ENCODE measurements at regions not wholly inside any gene's neighbourhood (a gene's known extent, or its start where the extent isn't known, plus 50 kb on each side); places are given as distances from the start of the nearest gene placed in this dataset.

GRCh38 chr10:105921348-105921747, 1243.2 kb downstream of the SORCS1 start:
- TF ChIP-seq CTCF (IDR thresholded peaks at IDR 0.05) (no peak), ZFX (IDR thresholded peaks at IDR 0.05; ENCODE audit: borderline replicate concordance) (no peak)
- no peak overlapping the region for H3K27ac ChIP-seq

- no peak overlapping the region for H3K27ac ChIP-seq
Measured at GRCh38 chr10:105914432-105914831, 1250.1 kb downstream of the SORCS1 start.

GRCh38 chr10:105908701-105909100, 1255.8 kb downstream of the SORCS1 start:
- no peak overlapping the region for H3K27ac ChIP-seq
- TF ChIP-seq CTCF (IDR thresholded peaks at IDR 0.05) (no peak), ZFX (IDR thresholded peaks at IDR 0.05; ENCODE audit: borderline replicate concordance) (no peak)

More at GRCh38 chr10:105914432-105914831, 1250.1 kb downstream of the SORCS1 start:
- TF ChIP-seq CTCF (IDR thresholded peaks at IDR 0.05) (no peak), ZFX (IDR thresholded peaks at IDR 0.05; ENCODE audit: borderline replicate concordance) (no peak)

GRCh38 chr10:105885495-105885894, 1244.4 kb downstream of the SORCS3 start:
- no peak for TF ChIP-seq ZFX (IDR thresholded peaks at IDR 0.05; ENCODE audit: borderline replicate concordance)
- no peak for TF ChIP-seq CTCF (IDR thresholded peaks at IDR 0.05)

GRCh38 chr10:105879401-105879800, 1238.3 kb downstream of the SORCS3 start:
- no peak for TF ChIP-seq ZFX (IDR thresholded peaks at IDR 0.05; ENCODE audit: borderline replicate concordance)
- no peak for TF ChIP-seq CTCF (IDR thresholded peaks at IDR 0.05)
- H3K27ac ChIP-seq: no peak overlapping the region

More at GRCh38 chr10:105885495-105885894, 1244.4 kb downstream of the SORCS3 start:
- no peak overlapping the region for H3K27ac ChIP-seq

- no peak overlapping the region for H3K27ac ChIP-seq
- no peak for TF ChIP-seq CTCF (IDR thresholded peaks at IDR 0.05)
- TF ChIP-seq ZFX (IDR thresholded peaks at IDR 0.05; ENCODE audit: borderline replicate concordance): no peak
Measured at GRCh38 chr10:105875050-105875449, 1234.0 kb downstream of the SORCS3 start.

- TF ChIP-seq ZFX (IDR thresholded peaks at IDR 0.05; ENCODE audit: borderline replicate concordance): no peak
- no peak for TF ChIP-seq CTCF (IDR thresholded peaks at IDR 0.05)
- no peak overlapping the region for H3K27ac ChIP-seq
Measured at GRCh38 chr10:105872665-105873064, 1231.6 kb downstream of the SORCS3 start.

Data from 22Rv1 (cell line).